Stomach (tissue), 8 donors: ENCODE measurements at regions not wholly inside any gene's neighbourhood (a gene's known extent, or its start where the extent isn't known, plus 50 kb on each side); places are given as distances from the start of the nearest gene placed in this dataset.

Experiments
- DNase-seq, 2 donors: peaks; one replicate each; pipeline versions ENCODE4 v3.0.0 to v3.0.0-alpha.2; 2013 to 2019
- H3K27ac ChIP-seq, 5 donors: fragments of 200-600 bp in 4 of 5; sonication (generic) in 4 of 5; one replicate each; pipeline ENCODE4 v1.5.1; 2013 to 2019; ENCODE audit warnings: mild to moderate bottlenecking in 1 of 5, moderate library complexity in 1 of 5
- H3K27me3 ChIP-seq, 3 donors: fragments of 200-600 bp; sonication (generic); one replicate each; pipeline ENCODE4 v1.5.1; 2017 to 2019; ENCODE audit warnings: mixed run types in 1 of 3
- H3K36me3 ChIP-seq, 4 donors: fragments of 200-600 bp; sonication (generic); 1 replicate in 3 of 4; 2 replicates in 1 of 4; pipeline ENCODE4 v1.5.1; 2016 to 2019
- H3K4me1 ChIP-seq, 4 donors: fragments of 200-600 bp; sonication (generic); one replicate each; pipeline ENCODE4 v1.5.1; 2016 to 2019
- H3K4me3 ChIP-seq, 4 donors: fragments of 200-600 bp; sonication (generic) in 3 of 4; one replicate each; pipeline ENCODE4 v1.5.1; 2016 to 2019; ENCODE audit warnings: mild to moderate bottlenecking in 1 of 4
- H3K9me3 ChIP-seq, 4 donors: fragments of 200-600 bp; sonication (generic); one replicate each; pipeline ENCODE4 v1.5.1; 2016 to 2019
- CTCF ChIP-seq, 7 experiments: fragments of 450-650 bp in 4 of 7; fragments of 200-600 bp in 3 of 7; sonication (generic) in 3 of 7; IDR thresholded peaks; one replicate each; pipeline ENCODE4 v1.5.1; 2016 to 2019; ENCODE audit warnings: antibody characterized with exemption in 7 of 7, control low read depth in 2 of 7, mild to moderate bottlenecking in 1 of 7
- EP300 ChIP-seq: sonication (generic); formaldehyde crosslinking; IDR thresholded peaks from one replicate; pipeline ENCODE4 v1.6.1; 2017; ENCODE audit warnings: antibody characterized with exemption
- POLR2A ChIP-seq, 4 donors: fragments of 450-650 bp; IDR thresholded peaks; one replicate each; pipeline ENCODE4 v1.6.1; 2016; ENCODE audit warnings: antibody characterized with exemption in 4 of 4, control low read depth in 2 of 4, mild to moderate bottlenecking in 1 of 4, moderate library complexity in 1 of 4
- POLR2AphosphoS5 ChIP-seq, 3 donors: sonication (generic); formaldehyde crosslinking; IDR thresholded peaks; one replicate each; pipeline ENCODE4 v1.6.1; 2016; ENCODE audit warnings: antibody characterized with exemption in 3 of 3
- WGBS, 5 donors: extraction: QIAGEN DNeasy Blood & Tissue Kit in 3 of 5; methylation state at CpG; one replicate each; pipeline versions ENCODE4 v1.1.5 to v1.1.7; 2013 to 2018; 5-methylcytosine and 5-hydroxymethylcytosine counted together
- intact Hi-C: fragments of 100-400 bp; cut with DNase I; formaldehyde crosslinking; loops from one replicate; pipeline ENCODE4 v1.15.1; 2023; ENCODE audit warnings: low total_unique reads
- donor health status: healthy with polysubstance abuse.
- donor health status: Bipolar disorder and iron deficiency.
- donor health status: healthy.

GRCh38 chr6:54621285-54621684 is 225.3 kb upstream of the FAM83B start:
- H3K4me3 ChIP-seq = no peak overlapping the region
- H3K36me3 ChIP-seq = no peaks in the 10 kb centered on the region
- DNase-seq = peak in 1 of 2 donors; percentile 37
- H3K27me3 ChIP-seq = no peaks in the 10 kb centered on the region
- intact Hi-C loops = no loop called here
- TF ChIP-seq EP300 = no peak
- no peak for TF ChIP-seq CTCF (IDR thresholded peaks at IDR 0.05)
- no peak for TF ChIP-seq POLR2A (IDR thresholded peaks at IDR 0.05)
- TF ChIP-seq POLR2AphosphoS5 (IDR thresholded peaks at IDR 0.05) = no peak
- no peak overlapping the region for H3K27ac ChIP-seq
- peaks cover 0 to 5% (median 0%) of the 10 kb centered on the region in 4 donors for H3K4me1 ChIP-seq
- H3K9me3 ChIP-seq = no peaks in the 10 kb centered on the region

GRCh38 chr6:54624216-54624615 is 222.4 kb upstream of the FAM83B start:
- Histone ChIP-seq H3K36me3 (no peaks in the 10 kb centered on the region), H3K4me1 (no peaks in the 10 kb centered on the region), H3K27ac (no peak overlapping the region), H3K4me3 (no peak overlapping the region), H3K27me3 (no peaks in the 10 kb centered on the region), H3K9me3 (no peaks in the 10 kb centered on the region)
- no peak for DNase-seq
- WGBS, 5 donors = 84 to 93% (median 91%) methylated on average over 1 of the region's 1 CpG
- intact Hi-C loops = no loop called here
- TF ChIP-seq POLR2AphosphoS5 (IDR thresholded peaks at IDR 0.05) = no peak
- TF ChIP-seq CTCF (IDR thresholded peaks at IDR 0.05) = no peak

- H3K36me3 ChIP-seq = no peaks in the 10 kb centered on the region
- H3K27me3 ChIP-seq = no peaks in the 10 kb centered on the region
- H3K9me3 ChIP-seq = no peaks in the 10 kb centered on the region
- DNase-seq = no peak
- WGBS, 5 donors = 82 to 95% (median 88%) methylated on average over 5 of the region's 5 CpGs
- intact Hi-C loops = no loop called here
- H3K4me1 ChIP-seq = no peaks in the 10 kb centered on the region
- no peak overlapping the region for H3K4me3 ChIP-seq
- no peak for TF ChIP-seq EP300
- TF ChIP-seq POLR2A (IDR thresholded peaks at IDR 0.05) = no peak
- TF ChIP-seq POLR2AphosphoS5 (IDR thresholded peaks at IDR 0.05) = no peak
- TF ChIP-seq CTCF (IDR thresholded peaks at IDR 0.05) = no peak
- no peak overlapping the region for H3K27ac ChIP-seq
Observed at GRCh38 chr6:54624779-54625178, 221.8 kb upstream of the FAM83B start.

GRCh38 chr6:54629131-54629530 is 217.4 kb upstream of the FAM83B start:
- Histone ChIP-seq H3K4me3 (no peak overlapping the region), H3K9me3 (no peaks in the 10 kb centered on the region), H3K36me3 (no peaks in the 10 kb centered on the region), H3K4me1 (no peaks in the 10 kb centered on the region), H3K27me3 (no peaks in the 10 kb centered on the region), H3K27ac (no peak overlapping the region)
- TF ChIP-seq POLR2A (IDR thresholded peaks at IDR 0.05) = no peak
- TF ChIP-seq POLR2AphosphoS5 (IDR thresholded peaks at IDR 0.05) = no peak
- TF ChIP-seq CTCF (IDR thresholded peaks at IDR 0.05) = no peak
- TF ChIP-seq EP300 = no peak
- no peak for DNase-seq
- 67 to 81% (median 77%) methylated on average over 1 of the region's 1 CpG for WGBS, 5 donors
- intact Hi-C loops = no loop called here
